ENCODE measurements at regions not wholly inside any gene's neighbourhood (a gene's known extent, or its start where the extent isn't known, plus 50 kb on each side); places are given as distances from the start of the nearest gene placed in this dataset.

- TF ChIP-seq, protein P1, sequence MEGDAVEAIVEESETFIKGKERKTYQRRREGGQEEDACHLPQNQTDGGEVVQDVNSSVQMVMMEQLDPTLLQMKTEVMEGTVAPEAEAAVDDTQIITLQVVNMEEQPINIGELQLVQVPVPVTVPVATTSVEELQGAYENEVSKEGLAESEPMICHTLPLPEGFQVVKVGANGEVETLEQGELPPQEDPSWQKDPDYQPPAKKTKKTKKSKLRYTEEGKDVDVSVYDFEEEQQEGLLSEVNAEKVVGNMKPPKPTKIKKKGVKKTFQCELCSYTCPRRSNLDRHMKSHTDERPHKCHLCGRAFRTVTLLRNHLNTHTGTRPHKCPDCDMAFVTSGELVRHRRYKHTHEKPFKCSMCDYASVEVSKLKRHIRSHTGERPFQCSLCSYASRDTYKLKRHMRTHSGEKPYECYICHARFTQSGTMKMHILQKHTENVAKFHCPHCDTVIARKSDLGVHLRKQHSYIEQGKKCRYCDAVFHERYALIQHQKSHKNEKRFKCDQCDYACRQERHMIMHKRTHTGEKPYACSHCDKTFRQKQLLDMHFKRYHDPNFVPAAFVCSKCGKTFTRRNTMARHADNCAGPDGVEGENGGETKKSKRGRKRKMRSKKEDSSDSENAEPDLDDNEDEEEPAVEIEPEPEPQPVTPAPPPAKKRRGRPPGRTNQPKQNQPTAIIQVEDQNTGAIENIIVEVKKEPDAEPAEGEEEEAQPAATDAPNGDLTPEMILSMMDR (IDR thresholded peaks at IDR 0.05): no peak
- no peak for TF ChIP-seq POLR2A (IDR thresholded peaks at IDR 0.05)
These were observed 375.9 kb upstream of the NDST4 start for GRCh38 chr4:115489279-115489678.

Data from lower leg skin (tissue), 3 donors.